MM.1S (cell line): ENCODE measurements at regions not wholly inside any gene's neighbourhood (a gene's known extent, or its start where the extent isn't known, plus 50 kb on each side); places are given as distances from the start of the nearest gene placed in this dataset.

Source experiments
- CTCF ChIP-seq: fragments of 300-600 bp; sonication (generic); IDR thresholded peaks from 2 replicates; pipeline ENCODE4 v1.5.1; 2016; ENCODE audit warnings: antibody characterized with exemption, low read length, mixed read lengths
- EZH2 ChIP-seq: fragments of 300-600 bp; sonication (generic); optimal IDR thresholded peaks from 2 replicates; pipeline ENCODE3; 2017; ENCODE audit warnings: low read depth, mild to moderate bottlenecking, antibody characterized with exemption, low read length, mixed read lengths

- TF ChIP-seq CTCF (peak; percentile 33), EZH2 (no peak)
Measured at GRCh38 chr16:35908942-35909341, 2449.5 kb downstream of the TP53TG3F start.
